Cerebellar cortex (tissue), 1 donor: ENCODE measurements at regions not wholly inside any gene's neighbourhood (a gene's known extent, or its start where the extent isn't known, plus 50 kb on each side); places are given as distances from the start of the nearest gene placed in this dataset.

Experiments used
- DNase-seq: peaks from one replicate; pipeline ENCODE4 v3.0.0-alpha.2; 2015; ENCODE audit warnings: low spot score

- DNase-seq, result no peak
These were observed 1525.0 kb upstream of the MIR17HG start for GRCh38 chr13:89822467-89822866.

GRCh38 chr13:89827552-89827951 lies 1519.9 kb upstream of the MIR17HG start:
- no peak for DNase-seq

GRCh38 chr13:89828506-89828905 lies 1519.0 kb upstream of the MIR17HG start:
- no peak for DNase-seq

DNA sequence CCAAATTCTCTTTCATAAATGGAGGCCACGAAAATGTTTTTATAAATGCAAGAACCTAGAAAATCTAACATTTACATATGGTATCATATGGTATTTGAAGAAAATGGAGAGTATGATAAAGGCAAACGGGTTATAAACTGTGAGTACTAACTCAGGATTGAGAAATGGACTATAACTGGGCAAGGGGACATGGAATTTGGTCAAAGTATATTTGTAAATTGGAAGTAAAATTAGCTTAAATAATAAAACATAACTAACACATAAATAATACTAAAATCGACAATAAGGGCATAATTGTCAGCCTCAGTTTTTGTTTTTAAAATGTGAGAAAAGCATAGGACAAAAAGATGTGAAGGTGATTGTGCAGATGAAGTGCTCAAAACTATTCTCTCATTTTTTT lies 1516.3 kb upstream of the MIR17HG start:
- no peak for DNase-seq

GRCh38 chr13:89832827-89833226 lies 1514.7 kb upstream of the MIR17HG start:
- no peak for DNase-seq

DNA sequence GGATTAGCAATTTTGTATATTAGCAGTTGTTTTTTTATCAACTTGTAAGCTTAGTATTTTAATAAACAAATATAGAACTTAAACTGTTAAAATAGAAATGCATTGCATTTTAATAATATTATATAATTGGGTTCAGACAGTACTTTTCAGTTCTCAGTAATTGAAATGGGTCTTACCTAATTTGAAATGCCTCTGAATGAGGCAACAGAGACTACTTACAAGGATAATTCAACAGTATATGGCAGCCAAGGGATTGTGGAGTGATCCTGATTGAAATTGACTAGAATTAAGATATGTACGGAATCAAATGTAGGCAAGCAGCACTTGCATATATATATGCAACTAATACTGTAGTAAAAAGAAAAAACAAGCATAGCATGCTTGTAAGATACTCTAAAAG lies 1503.9 kb upstream of the MIR17HG start:
- DNase-seq, result no peak

- no peak for DNase-seq
These were observed 1501.6 kb upstream of the MIR17HG start for GRCh38 chr13:89845874-89846273.

- no peak for DNase-seq
These were observed 1500.4 kb upstream of the MIR17HG start for GRCh38 chr13:89846926-89847585.

- DNase-seq, result no peak
These were observed 1494.9 kb upstream of the MIR17HG start for GRCh38 chr13:89852570-89852969.

GRCh38 chr13:89856512-89856911 lies 1491.0 kb upstream of the MIR17HG start:
- DNase-seq, result no peak

DNA sequence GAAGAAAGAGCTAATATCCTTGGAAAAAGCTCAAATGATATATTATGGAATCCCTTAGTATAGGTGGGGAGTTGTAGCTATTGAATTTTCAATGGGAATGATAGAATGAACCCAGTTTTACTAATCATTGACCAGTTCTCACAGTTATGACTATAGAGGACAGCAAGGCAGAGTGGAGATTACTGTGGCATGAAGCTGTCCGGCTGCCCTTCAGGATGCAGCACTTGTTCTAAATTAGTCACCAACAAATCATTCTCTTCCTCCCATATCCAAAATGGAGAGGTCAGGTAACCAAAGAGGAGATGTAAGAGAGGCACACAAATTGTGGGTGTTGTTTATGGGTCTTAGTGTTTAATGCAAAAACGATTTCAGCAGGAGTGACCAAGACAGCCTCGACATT lies 1490.0 kb upstream of the MIR17HG start:
- no peak for DNase-seq

DNA sequence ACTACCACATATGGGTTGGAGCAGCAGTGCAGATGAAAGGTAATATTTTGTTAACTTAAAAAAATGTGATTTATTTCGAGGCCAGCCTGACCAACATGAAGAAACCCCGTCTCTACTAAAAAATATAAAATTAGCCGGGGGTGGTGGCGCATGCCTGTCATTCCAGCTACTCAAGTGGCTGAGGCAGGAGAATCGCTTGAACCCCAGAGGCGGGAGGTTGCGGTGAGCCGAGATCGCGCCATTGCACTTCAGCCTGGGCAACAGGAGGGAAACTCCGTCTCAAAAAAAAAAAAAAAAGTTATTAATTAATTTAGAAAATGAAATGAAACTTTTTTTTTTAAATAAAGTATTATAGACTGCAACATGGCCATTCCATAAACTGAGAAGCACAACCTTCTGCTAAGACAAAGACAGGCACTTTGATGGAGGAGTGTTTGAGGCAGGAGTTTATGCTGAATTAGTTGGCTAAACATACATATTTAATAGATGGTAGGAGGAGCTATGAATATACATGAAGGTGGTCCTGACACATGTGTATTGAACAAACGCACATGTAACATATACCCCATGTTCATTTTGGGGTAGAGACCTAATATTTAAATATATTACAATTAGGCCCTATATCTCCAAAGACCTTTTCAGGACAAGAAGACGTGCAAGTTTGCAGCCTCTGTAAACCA lies 1485.3 kb upstream of the MIR17HG start:
- DNase-seq, result no peak

DNA sequence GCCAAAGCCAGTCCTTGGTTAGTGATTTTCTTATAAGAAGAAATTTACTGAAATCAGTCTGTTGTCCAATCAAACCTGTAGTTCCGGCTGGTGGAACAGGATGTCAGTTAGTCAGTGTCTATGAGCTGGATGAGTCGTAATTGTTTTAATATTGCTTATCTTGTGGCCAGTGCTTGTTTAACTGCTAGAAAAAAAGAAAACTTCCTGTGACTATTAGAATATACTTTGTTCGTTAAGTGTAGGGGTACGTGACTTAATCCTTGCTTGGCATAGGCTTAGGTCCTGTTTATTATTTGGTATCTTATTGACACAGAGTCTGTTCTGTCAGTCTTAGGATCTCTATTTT lies 1484.8 kb upstream of the MIR17HG start:
- no peak for DNase-seq

- DNase-seq, result no peak
These were observed 1482.1 kb upstream of the MIR17HG start for GRCh38 chr13:89865164-89866064.

DNA sequence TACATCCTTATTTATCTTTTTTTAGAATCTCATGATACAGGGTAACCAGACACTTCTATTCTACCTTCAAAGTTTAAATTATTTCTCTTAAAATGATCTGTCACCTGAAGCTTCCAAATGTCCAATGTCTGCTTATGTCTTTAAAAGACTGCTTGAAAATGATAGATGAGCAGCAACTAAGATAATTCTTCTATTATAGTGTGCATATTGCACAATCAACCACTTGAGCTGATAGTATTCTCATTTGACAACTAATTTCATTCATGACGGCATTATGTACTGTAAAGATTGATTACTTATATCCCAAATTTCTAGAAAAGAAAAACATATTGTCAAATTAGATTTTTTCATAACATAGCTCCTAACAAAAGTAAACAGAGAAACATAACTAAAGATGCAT lies 1478.2 kb upstream of the MIR17HG start:
- DNase-seq, result no peak

DNA sequence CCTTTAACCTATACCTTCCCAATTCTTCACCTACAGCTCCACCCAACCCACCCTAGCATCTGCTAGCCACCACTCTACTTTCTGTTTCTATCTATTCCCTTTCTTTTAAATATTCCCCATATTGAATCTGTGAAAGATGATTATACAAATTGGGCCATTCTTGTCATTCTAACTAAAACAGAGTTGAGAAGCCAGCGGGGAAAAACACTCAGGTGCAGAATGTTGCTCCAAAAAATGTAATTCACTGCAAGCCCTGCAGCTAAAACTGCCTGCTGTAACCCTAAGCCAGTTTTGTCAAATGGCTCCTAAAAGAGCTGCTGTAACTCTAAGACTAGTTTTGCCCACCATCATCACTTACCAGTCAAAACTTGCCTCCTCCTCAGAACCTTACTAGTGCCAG lies 1468.6 kb upstream of the MIR17HG start:
- no peak for DNase-seq

DNA sequence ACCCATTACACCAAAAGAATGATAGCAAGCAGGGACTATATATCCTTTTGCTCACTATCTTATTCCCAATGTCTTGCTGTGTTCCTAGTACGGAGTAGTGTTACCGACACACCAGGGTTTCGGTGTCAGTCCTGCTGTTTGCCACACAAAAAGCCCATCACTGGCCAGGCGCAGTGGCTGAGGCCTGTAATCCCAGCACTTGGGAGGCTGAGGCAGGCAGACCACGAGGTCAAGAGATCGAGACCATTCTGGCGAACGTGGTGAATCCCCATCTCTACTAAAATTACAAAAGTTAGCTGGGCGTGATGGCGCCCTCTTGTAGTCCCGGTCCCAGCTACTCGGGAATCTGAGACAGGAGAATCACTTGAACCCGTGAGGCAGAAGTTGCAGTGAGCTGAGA lies 1467.3 kb upstream of the MIR17HG start:
- no peak for DNase-seq

GRCh38 chr13:89883893-89884448 lies 1463.5 kb upstream of the MIR17HG start:
- DNase-seq, result no peak

GRCh38 chr13:89890806-89891205 lies 1456.7 kb upstream of the MIR17HG start:
- no peak for DNase-seq

GRCh38 chr13:89891416-89891815 lies 1456.1 kb upstream of the MIR17HG start:
- no peak for DNase-seq

DNA sequence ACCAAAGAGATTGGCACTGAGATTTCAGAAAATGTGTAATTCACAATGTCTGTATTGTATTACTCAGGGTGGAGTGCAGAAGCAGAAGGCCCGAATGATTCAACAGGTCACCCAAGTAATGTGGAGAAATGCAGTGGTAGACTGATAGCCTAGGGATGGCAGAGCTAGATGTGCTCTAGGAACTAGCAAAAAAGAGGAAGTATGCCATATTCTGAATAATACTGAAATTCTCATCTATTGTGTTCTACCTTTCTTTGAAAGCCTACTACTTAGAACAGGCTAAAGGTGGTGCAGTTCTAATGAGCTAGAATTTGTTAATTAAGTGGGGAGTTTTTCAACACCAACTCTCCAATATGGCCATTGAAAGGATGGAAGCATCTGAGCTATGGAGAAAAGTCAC lies 1449.8 kb upstream of the MIR17HG start:
- DNase-seq, result no peak

DNA sequence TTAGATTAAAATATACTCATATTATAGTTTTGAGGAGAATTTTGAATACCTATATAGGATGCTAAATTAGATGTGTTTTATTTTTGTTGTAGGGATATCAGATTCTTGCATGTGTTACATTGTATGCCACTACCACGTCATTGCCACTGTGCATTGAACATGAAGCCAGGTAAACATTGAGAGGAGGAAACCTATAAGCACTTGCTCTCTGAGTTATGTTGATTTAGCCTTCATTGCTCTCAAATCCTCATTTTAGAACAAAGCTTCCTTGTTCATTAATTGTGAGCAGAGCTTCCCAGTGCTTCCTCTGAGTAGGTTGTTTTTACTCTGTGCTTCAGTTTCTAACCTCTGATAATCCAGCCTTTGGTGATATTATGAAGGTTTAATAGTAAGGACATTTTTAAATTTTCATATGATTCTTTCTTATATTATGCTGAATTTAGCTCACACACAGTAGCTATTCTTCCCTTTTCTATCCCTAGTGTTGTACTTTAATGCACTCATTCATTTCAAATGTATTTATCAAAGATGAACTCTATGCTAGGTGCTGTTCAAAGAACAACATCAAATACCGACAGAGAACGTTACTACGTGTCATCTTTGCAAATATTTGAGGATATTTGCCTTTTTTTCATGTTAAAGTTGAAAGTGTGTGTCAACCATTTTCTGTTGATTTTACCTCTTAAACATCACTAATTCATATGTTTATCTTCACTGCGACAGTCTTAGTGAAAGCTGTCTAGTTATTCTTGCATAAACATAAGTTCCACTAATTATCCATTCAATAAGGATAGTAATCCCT lies 1448.0 kb upstream of the MIR17HG start:
- no peak for DNase-seq
